Peyer's patch (tissue), 4 donors: ENCODE measurements at regions not wholly inside any gene's neighbourhood (a gene's known extent, or its start where the extent isn't known, plus 50 kb on each side); places are given as distances from the start of the nearest gene placed in this dataset.

ENCODE experiments used
- CTCF ChIP-seq, 6 experiments: fragments of 450-650 bp in 4 of 6; fragments of 200-600 bp in 2 of 6; sonication (generic) in 1 of 6; IDR thresholded peaks; one replicate each; pipeline ENCODE4 v1.5.1; 2017 to 2019; ENCODE audit warnings: antibody characterized with exemption in 6 of 6, mild to moderate bottlenecking in 3 of 6, moderate library complexity in 1 of 6
- POLR2A ChIP-seq, 2 donors: fragments of 450-650 bp; IDR thresholded peaks; one replicate each; pipeline ENCODE4 v1.5.1; 2017; ENCODE audit warnings: antibody characterized with exemption in 2 of 2, mild to moderate bottlenecking in 2 of 2, moderate library complexity in 2 of 2

GRCh38 chr9:91117959-91118703 is 243.6 kb downstream of the AUH start:
- TF ChIP-seq POLR2A (IDR thresholded peaks at IDR 0.05) (no peak), CTCF (IDR thresholded peaks at IDR 0.05) (no peak)
